ENCODE measurements at regions not wholly inside any gene's neighbourhood (a gene's known extent, or its start where the extent isn't known, plus 50 kb on each side); places are given as distances from the start of the nearest gene placed in this dataset.
"Not testable (repeated sequence)": the region's sequence is repeated elsewhere in the genome, so short reads cannot be mapped to it uniquely, and the experiment has no call there.

GRCh38 chr13:60214213-60215055 is 50.7 kb upstream of the DIAPH3 start:
- DNase-seq (ENCODE audit: low spot score), result no peak
- in situ Hi-C loops (cut with HindIII; ENCODE audit: low sequenced_read_pairs), result no loop called here

GRCh38 chr13:60220072-60220471 is 56.3 kb upstream of the DIAPH3 start:
- in situ Hi-C loops (cut with HindIII; ENCODE audit: low sequenced_read_pairs), result no loop called here
- DNase-seq (ENCODE audit: low spot score), result no peak

GRCh38 chr13:60221581-60221980 is 57.9 kb upstream of the DIAPH3 start:
- DNase-seq (ENCODE audit: low spot score), result no peak
- in situ Hi-C loops (cut with HindIII; ENCODE audit: low sequenced_read_pairs), result no loop called here

GRCh38 chr13:60226507-60226906 is 62.8 kb upstream of the DIAPH3 start:
- peak; percentile 10 for DNase-seq (ENCODE audit: low spot score)
- in situ Hi-C loops (cut with HindIII; ENCODE audit: low sequenced_read_pairs), result no loop called here

- no peak for DNase-seq (ENCODE audit: low spot score)
- in situ Hi-C loops (cut with HindIII; ENCODE audit: low sequenced_read_pairs), result no loop called here
Observed at GRCh38 chr13:60227158-60227557, 63.4 kb upstream of the DIAPH3 start.

GRCh38 chr13:60229708-60230272 is 66.1 kb upstream of the DIAPH3 start:
- in situ Hi-C loops (cut with HindIII; ENCODE audit: low sequenced_read_pairs), result no loop called here
- no peak for DNase-seq (ENCODE audit: low spot score)

- in situ Hi-C loops (cut with HindIII; ENCODE audit: low sequenced_read_pairs), result no loop called here
- DNase-seq (ENCODE audit: low spot score), result no peak
Observed at GRCh38 chr13:60230593-60230992, 66.9 kb upstream of the DIAPH3 start.

GRCh38 chr13:60242043-60242595 is 78.4 kb upstream of the DIAPH3 start:
- in situ Hi-C loops (cut with HindIII; ENCODE audit: low sequenced_read_pairs), result no loop called here

GRCh38 chr13:60244381-60244780 is 80.7 kb upstream of the DIAPH3 start:
- in situ Hi-C loops (cut with HindIII; ENCODE audit: low sequenced_read_pairs), result no loop called here
- DNase-seq (ENCODE audit: low spot score), result no peak

More at GRCh38 chr13:60242043-60242595, 78.4 kb upstream of the DIAPH3 start:
- DNase-seq (ENCODE audit: low spot score), result no peak

- DNase-seq (ENCODE audit: low spot score); in situ Hi-C loops (cut with HindIII; ENCODE audit: low sequenced_read_pairs): not testable (repeated sequence)
Observed at GRCh38 chr13:60251419-60251818, 87.7 kb upstream of the DIAPH3 start.

- in situ Hi-C loops (cut with HindIII; ENCODE audit: low sequenced_read_pairs), result no loop called here
- DNase-seq (ENCODE audit: low spot score), result no peak
Observed at GRCh38 chr13:60258349-60258748, 94.6 kb upstream of the DIAPH3 start.

GRCh38 chr13:60260440-60260839 is 96.7 kb upstream of the DIAPH3 start:
- DNase-seq (ENCODE audit: low spot score), result no peak
- in situ Hi-C loops (cut with HindIII; ENCODE audit: low sequenced_read_pairs), result no loop called here

- DNase-seq (ENCODE audit: low spot score), result no peak
- in situ Hi-C loops (cut with HindIII; ENCODE audit: low sequenced_read_pairs), result no loop called here
Observed at GRCh38 chr13:60261432-60262351, 98.0 kb upstream of the DIAPH3 start.

GRCh38 chr13:60265566-60265965 is 101.8 kb upstream of the DIAPH3 start:
- DNase-seq (ENCODE audit: low spot score), result no peak
- in situ Hi-C loops (cut with HindIII; ENCODE audit: low sequenced_read_pairs), result no loop called here

GRCh38 chr13:60267498-60268202 is 103.9 kb upstream of the DIAPH3 start:
- DNase-seq (ENCODE audit: low spot score), result no peak
- in situ Hi-C loops (cut with HindIII; ENCODE audit: low sequenced_read_pairs), result no loop called here

- DNase-seq (ENCODE audit: low spot score), result no peak
- in situ Hi-C loops (cut with HindIII; ENCODE audit: low sequenced_read_pairs), result no loop called here
Observed at GRCh38 chr13:60268203-60268555, 104.5 kb upstream of the DIAPH3 start.

- in situ Hi-C loops (cut with HindIII; ENCODE audit: low sequenced_read_pairs), result no loop called here
- DNase-seq (ENCODE audit: low spot score), result no peak
Observed at GRCh38 chr13:60273971-60274527, 110.3 kb upstream of the DIAPH3 start.

GRCh38 chr13:60274655-60275054 is 110.9 kb upstream of the DIAPH3 start:
- no peak for DNase-seq (ENCODE audit: low spot score)

GRCh38 chr13:60275208-60275607 is 111.5 kb upstream of the DIAPH3 start:
- in situ Hi-C loops (cut with HindIII; ENCODE audit: low sequenced_read_pairs), result no loop called here
- no peak for DNase-seq (ENCODE audit: low spot score)

More at GRCh38 chr13:60274655-60275054, 110.9 kb upstream of the DIAPH3 start:
- in situ Hi-C loops (cut with HindIII; ENCODE audit: low sequenced_read_pairs), result no loop called here

Measured in G401 (cell line).